ENCODE measurements at regions not wholly inside any gene's neighbourhood (a gene's known extent, or its start where the extent isn't known, plus 50 kb on each side); places are given as distances from the start of the nearest gene placed in this dataset.

DNA sequence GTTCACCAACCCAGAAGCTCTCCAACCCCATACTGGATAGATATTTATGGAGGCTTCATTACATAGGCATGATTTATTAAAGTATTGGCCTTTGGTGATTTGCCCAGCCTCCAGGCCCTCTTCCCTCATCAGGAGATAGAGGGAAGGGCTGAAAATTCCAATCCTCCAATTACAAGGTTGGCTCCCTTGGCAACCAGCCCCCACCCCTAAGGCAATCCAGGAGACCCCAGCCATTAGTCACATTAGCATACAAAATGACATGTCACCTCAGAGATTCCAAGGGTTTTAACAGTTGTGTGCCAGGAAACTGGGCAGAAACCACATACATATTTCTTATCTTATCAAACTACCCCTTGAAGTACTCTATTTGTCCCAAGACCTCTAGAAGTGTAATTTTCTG, 210.0 kb downstream of the HINT1 start:
- TF ChIP-seq MCM3 (IDR thresholded peaks at IDR 0.05) (no peak), PHF8 (IDR thresholded peaks at IDR 0.05; ENCODE audit: borderline replicate concordance, low read length) (no peak), ARID2 (IDR thresholded peaks at IDR 0.05) (no peak), ZNF143 (CRISPR knock-in tag; IDR thresholded peaks at IDR 0.05) (no peak), BHLHE40 (IDR thresholded peaks at IDR 0.05; ENCODE audit: low read length) (no peak), NR2C1 (IDR thresholded peaks at IDR 0.05) (no peak), NR2C1 (tag; IDR thresholded peaks at IDR 0.05) (no peak)
- TF ChIP-seq, protein P1, sequence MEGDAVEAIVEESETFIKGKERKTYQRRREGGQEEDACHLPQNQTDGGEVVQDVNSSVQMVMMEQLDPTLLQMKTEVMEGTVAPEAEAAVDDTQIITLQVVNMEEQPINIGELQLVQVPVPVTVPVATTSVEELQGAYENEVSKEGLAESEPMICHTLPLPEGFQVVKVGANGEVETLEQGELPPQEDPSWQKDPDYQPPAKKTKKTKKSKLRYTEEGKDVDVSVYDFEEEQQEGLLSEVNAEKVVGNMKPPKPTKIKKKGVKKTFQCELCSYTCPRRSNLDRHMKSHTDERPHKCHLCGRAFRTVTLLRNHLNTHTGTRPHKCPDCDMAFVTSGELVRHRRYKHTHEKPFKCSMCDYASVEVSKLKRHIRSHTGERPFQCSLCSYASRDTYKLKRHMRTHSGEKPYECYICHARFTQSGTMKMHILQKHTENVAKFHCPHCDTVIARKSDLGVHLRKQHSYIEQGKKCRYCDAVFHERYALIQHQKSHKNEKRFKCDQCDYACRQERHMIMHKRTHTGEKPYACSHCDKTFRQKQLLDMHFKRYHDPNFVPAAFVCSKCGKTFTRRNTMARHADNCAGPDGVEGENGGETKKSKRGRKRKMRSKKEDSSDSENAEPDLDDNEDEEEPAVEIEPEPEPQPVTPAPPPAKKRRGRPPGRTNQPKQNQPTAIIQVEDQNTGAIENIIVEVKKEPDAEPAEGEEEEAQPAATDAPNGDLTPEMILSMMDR (IDR thresholded peaks at IDR 0.05 in 2 of 3, conservative IDR thresholded peaks at IDR 0.05 in 1 of 3; ENCODE audit: insufficient read depth in 2 of 3, low read depth in 1 of 3, low read length in 3 of 3): no peak
